ENCODE measurements at regions not wholly inside any gene's neighbourhood (a gene's known extent, or its start where the extent isn't known, plus 50 kb on each side); places are given as distances from the start of the nearest gene placed in this dataset.
A peak's percentile ranks its signal among the peaks of the same experiment; 100 is the strongest.

DNA sequence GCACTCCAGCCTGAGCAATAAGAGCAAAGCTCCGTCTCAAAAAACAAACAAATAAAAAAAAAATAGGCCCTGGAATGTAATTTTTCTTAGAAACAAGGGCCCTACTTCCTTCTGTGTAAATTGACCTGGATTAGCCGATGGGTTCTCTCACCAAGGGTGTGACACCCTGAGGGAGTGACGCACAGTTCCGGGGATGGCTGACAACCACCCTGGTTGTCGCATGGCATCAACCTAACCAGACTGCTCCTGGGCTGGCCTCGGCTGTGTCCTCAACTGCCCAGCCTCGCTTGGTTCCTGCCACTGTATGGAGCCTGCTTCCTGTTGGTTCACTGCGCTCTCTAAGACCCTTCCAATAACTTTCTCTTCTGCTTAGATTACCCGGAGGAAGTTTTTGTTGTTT is 51.2 kb upstream of the SPATA31D4 start:
- Histone ChIP-seq H3K27ac (replicated peaks; ENCODE audit: low read length) (no peak overlapping the region), H2AFZ (ENCODE audit: low read length) (no peak overlapping the region), H3K14ac (ENCODE audit: low read length) (no peak overlapping the region), H2BK12ac (ENCODE audit: low read length) (no peak overlapping the region), H2AK5ac (ENCODE audit: low read depth, low read length) (no peak overlapping the region), H3K9me3 (replicated peaks in 1 of 2; ENCODE audit: control insufficient read depth in 2 of 2, insufficient read depth in 1 of 2, low read depth in 1 of 2, low read length in 2 of 2) (no peaks in the 10 kb centered on the region), H3K36me3 (replicated peaks in 1 of 2; ENCODE audit: control insufficient read depth in 2 of 2, insufficient read depth in 2 of 2, low read length in 2 of 2) (no peaks in the 10 kb centered on the region), H2BK15ac (ENCODE audit: low read length) (no peak overlapping the region), H3K4me3 (ENCODE audit: low read length in 2 of 2) (no peak overlapping the region), H3K4me1 (ENCODE audit: control insufficient read depth in 2 of 2, insufficient read depth in 1 of 2, low read depth in 1 of 2, low read length in 2 of 2) (no peaks in the 10 kb centered on the region), H4K91ac (ENCODE audit: low read depth, low read length, poor library complexity) (no peak overlapping the region), H3K4ac (ENCODE audit: low read length) (no peak overlapping the region), H3K27me3 (ENCODE audit: control insufficient read depth in 3 of 3, insufficient read depth in 3 of 3, low read depth in 1 of 3, low read length in 3 of 3) (no peaks in the 10 kb centered on the region), H3K9ac (ENCODE audit: low read depth, low read length, poor library complexity) (no peak overlapping the region), H3K18ac (ENCODE audit: low read length) (peak overlapping the region; percentile 85), H2BK120ac (ENCODE audit: low read depth, low read length) (no peak overlapping the region), H3K23ac (ENCODE audit: low read depth, low read length, poor library complexity) (no peak overlapping the region), H3K4me2 (ENCODE audit: insufficient read depth, low read length, poor library complexity, severe bottlenecking) (no peak overlapping the region), H3K79me1 (ENCODE audit: low read depth, low read length) (no peaks in the 10 kb centered on the region), H2BK5ac (ENCODE audit: low read length) (no peak overlapping the region), H4K8ac (ENCODE audit: low read depth, low read length) (no peak overlapping the region)
- no peak for DNase-seq (ENCODE audit: low spot score)
- no CpG with 5 or more reads among the region's 9 CpGs for WGBS, 2 donors (ENCODE audit: extremely low coverage in 2 of 2, insufficient read length in 2 of 2, insufficient replicate concordance in 1 of 2)
